Activated T-helper 2 cell treated with anti-CD3 and anti-CD28 coated beads, Interferon-gamma antibody, Interleukin-2, Interleukin-4, amounts not matched to agents 10 μg/mL and 5 μg/mL and 100 μg/mL, durations not matched to agents 14 hours and 24 hours and 36 hours (primary cell): ENCODE measurements at regions not wholly inside any gene's neighbourhood (a gene's known extent, or its start where the extent isn't known, plus 50 kb on each side); places are given as distances from the start of the nearest gene placed in this dataset.
"Not testable (repeated sequence)": the region's sequence is repeated elsewhere in the genome, so short reads cannot be mapped to it uniquely, and the experiment has no call there.

Experiments
- DNase-seq: peaks from one replicate; pipeline ENCODE4 v3.0.0; 2021; ENCODE audit warnings: low spot score
- H3K27ac Mint-ChIP-seq: one replicate; pipeline ENCODE4 v1.8.0; 2021; ENCODE audit warnings: mixed read lengths
- H3K27me3 Mint-ChIP-seq: one replicate; pipeline ENCODE4 v1.8.0; 2021; ENCODE audit warnings: low read depth, mixed read lengths
- H3K36me3 Mint-ChIP-seq: one replicate; pipeline ENCODE4 v1.8.0; 2021; ENCODE audit warnings: low read depth, mixed read lengths
- H3K4me1 Mint-ChIP-seq: one replicate; pipeline ENCODE4 v1.8.0; 2021; ENCODE audit warnings: low read depth, mixed read lengths
- H3K4me3 Mint-ChIP-seq: one replicate; pipeline ENCODE4 v1.8.0; 2021; ENCODE audit warnings: low read depth, mild to moderate bottlenecking, moderate library complexity, mixed read lengths
- H3K9me3 Mint-ChIP-seq: one replicate; pipeline ENCODE4 v1.8.0; 2021; ENCODE audit warnings: mixed read lengths
- intact Hi-C: fragments of 100-400 bp; cut with micrococcal nuclease; formaldehyde crosslinking; loops from one replicate; pipeline ENCODE4 v1.15.1; 2023

DNA sequence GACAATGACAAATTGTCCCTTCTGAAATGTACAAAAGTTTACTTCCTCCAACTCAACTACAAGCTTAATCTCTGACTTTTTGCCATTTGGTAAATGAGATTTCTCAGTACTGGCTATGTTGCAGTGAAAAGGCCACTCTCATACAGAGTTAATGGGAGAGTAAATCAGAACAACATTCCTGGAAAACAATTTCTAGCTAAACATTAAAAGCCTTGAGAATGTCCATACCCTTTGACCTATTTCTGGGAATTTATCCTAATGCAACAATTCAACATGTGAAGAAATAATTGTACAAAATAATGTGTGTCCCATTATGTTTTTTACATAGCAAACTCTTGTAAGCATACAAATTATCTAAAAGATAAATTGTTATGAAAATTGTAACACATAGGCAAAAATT, 56.3 kb upstream of the SPEF2 start:
- H3K36me3 Mint-ChIP-seq, result no peaks in the 10 kb centered on the region
- H3K27me3 Mint-ChIP-seq, result no peaks in the 10 kb centered on the region
- no peak for DNase-seq
- no peak overlapping the region for H3K4me3 Mint-ChIP-seq
- H3K9me3 Mint-ChIP-seq, result peaks cover 56% of the 10 kb centered on the region
- H3K27ac Mint-ChIP-seq, result no peak overlapping the region
- intact Hi-C loops, result no loop called here
- no peaks in the 10 kb centered on the region for H3K4me1 Mint-ChIP-seq

- no peaks in the 10 kb centered on the region for H3K4me1 Mint-ChIP-seq
- H3K36me3 Mint-ChIP-seq, result no peaks in the 10 kb centered on the region
- intact Hi-C loops, result no loop called here
- no peak overlapping the region for H3K4me3 Mint-ChIP-seq
- peaks cover 35% of the 10 kb centered on the region for H3K9me3 Mint-ChIP-seq
- DNase-seq, result no peak
- no peak overlapping the region for H3K27ac Mint-ChIP-seq
- no peaks in the 10 kb centered on the region for H3K27me3 Mint-ChIP-seq
Observed at GRCh38 chr5:35557748-35558147, 59.9 kb upstream of the SPEF2 start.

GRCh38 chr5:35557199-35557598, 60.5 kb upstream of the SPEF2 start:
- H3K4me1 Mint-ChIP-seq, result no peaks in the 10 kb centered on the region
- H3K9me3 Mint-ChIP-seq, result peaks cover 30% of the 10 kb centered on the region
- H3K27ac Mint-ChIP-seq, result no peak overlapping the region
- no peak for DNase-seq
- H3K27me3 Mint-ChIP-seq, result no peaks in the 10 kb centered on the region
- intact Hi-C loops, result no loop called here
- H3K36me3 Mint-ChIP-seq, result no peaks in the 10 kb centered on the region
- no peak overlapping the region for H3K4me3 Mint-ChIP-seq

DNA sequence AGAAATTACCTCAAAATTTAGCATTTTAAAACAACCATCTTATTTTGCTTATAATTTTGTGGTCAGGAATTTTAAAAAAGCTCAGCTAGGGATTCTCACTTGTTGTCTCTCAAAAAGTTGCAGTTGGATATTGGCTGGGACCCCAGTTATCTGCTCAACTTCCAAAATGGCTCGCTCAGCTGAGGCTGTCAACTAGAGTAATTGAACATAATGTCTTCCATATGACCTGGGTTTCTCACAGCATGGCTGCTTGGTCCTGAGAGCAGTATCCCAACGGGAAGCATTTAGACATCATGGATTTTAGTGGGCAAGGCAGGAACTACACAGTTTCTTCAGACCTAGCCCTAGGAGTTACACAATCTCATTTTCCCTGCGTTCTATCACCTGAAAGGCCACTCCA, 63.6 kb upstream of the SPEF2 start:
- Mint-ChIP-seq H3K4me1 (no peaks in the 10 kb centered on the region), H3K36me3 (no peaks in the 10 kb centered on the region), H3K4me3 (no peak overlapping the region), H3K9me3 (peaks cover 22% of the 10 kb centered on the region), H3K27me3 (no peaks in the 10 kb centered on the region), H3K27ac (no peak overlapping the region)
- intact Hi-C loops, result no loop called here
- DNase-seq, result no peak

DNA sequence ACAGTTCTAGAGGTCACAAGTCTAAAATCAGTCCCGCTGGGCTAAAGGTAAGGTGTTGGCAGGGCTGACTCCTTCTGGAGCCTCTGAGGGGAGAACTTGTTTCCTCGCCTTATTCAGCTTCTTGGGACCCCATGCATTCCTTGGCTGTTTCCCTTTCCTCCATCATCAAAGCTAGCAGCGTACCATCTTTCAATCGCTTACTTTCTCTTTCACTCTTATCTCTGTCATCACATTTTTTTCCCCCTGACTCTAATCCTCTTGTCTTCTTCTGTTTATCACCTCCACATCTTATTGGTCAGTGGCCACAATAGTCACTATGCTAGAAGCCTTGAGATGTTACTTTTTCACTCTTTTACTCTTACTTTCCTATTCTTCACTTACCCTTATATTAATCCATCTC, 72.5 kb upstream of the SPEF2 start:
- Mint-ChIP-seq H3K4me1 (peaks cover 3% of the 10 kb centered on the region), H3K4me3 (no peak overlapping the region), H3K9me3 (no peaks in the 10 kb centered on the region), H3K36me3 (no peaks in the 10 kb centered on the region), H3K27me3 (peaks cover 10% of the 10 kb centered on the region), H3K27ac (no peak overlapping the region)
- DNase-seq, result no peak
- intact Hi-C loops, result no loop called here

GRCh38 chr5:35543408-35543807, 74.3 kb upstream of the SPEF2 start:
- Mint-ChIP-seq H3K4me3 (no peak overlapping the region), H3K36me3 (no peaks in the 10 kb centered on the region), H3K9me3 (no peaks in the 10 kb centered on the region), H3K4me1 (peaks cover 3% of the 10 kb centered on the region), H3K27ac (no peak overlapping the region), H3K27me3 (peaks cover 10% of the 10 kb centered on the region)
- intact Hi-C loops, result no loop called here
- no peak for DNase-seq

DNA sequence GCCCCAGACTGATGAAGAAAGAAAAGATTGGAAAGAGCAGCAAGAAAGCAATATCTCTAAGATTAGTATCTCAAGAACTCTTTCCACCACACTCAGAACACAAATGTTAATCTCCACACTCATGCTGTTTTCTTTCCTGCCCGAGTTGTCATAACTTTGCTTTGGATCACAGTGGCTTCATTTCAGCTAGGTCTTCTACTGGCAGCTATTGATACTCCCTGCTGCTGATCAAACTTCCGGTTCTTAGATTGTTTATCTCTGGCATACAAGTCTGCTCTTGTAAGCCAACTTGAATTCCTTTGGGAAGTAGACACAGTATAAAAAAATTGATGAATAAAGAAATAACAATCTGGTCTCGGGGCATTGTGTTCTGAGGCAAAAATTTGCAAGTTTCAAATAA, 77.7 kb upstream of the SPEF2 start:
- no peak overlapping the region for H3K4me3 Mint-ChIP-seq
- intact Hi-C loops, result no loop called here
- no peaks in the 10 kb centered on the region for H3K4me1 Mint-ChIP-seq

GRCh38 chr5:35538198-35538931, 79.3 kb upstream of the SPEF2 start:
- H3K4me3 Mint-ChIP-seq, result no peak overlapping the region
- H3K27me3 Mint-ChIP-seq, result peaks cover 4% of the 10 kb centered on the region
- H3K27ac Mint-ChIP-seq, result no peak overlapping the region
- intact Hi-C loops, result no loop called here
- H3K36me3 Mint-ChIP-seq, result no peaks in the 10 kb centered on the region
- no peaks in the 10 kb centered on the region for H3K9me3 Mint-ChIP-seq
- H3K4me1 Mint-ChIP-seq, result no peaks in the 10 kb centered on the region
- DNase-seq, result no peak

More for the DNA sequence above, 77.7 kb upstream of the SPEF2 start:
- Mint-ChIP-seq H3K27me3 (peaks cover 5% of the 10 kb centered on the region), H3K36me3 (no peaks in the 10 kb centered on the region), H3K27ac (no peak overlapping the region), H3K9me3 (no peaks in the 10 kb centered on the region)
- no peak for DNase-seq

DNA sequence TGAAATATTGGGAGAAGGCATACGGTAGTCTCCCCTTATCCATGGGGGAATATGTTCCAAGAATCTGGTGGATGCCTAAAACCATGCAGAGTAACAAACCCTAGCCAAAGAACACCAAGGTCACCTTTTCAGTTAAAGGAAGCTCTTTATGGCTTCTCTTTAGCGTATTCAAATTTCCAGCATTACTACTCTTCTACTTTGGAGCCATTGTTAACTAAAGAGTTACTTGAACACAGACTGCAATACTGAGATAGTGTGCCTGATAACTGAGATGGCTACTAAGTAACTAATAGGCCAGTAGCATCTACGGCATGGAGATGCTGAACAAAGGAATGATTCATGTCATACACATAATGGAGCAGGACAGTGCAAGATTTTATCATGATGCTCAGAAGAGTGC, 84.5 kb upstream of the SPEF2 start:
- no peak overlapping the region for H3K4me3 Mint-ChIP-seq
- H3K4me1 Mint-ChIP-seq, result no peaks in the 10 kb centered on the region
- H3K36me3 Mint-ChIP-seq, result no peaks in the 10 kb centered on the region
- intact Hi-C loops, result no loop called here
- no peak for DNase-seq
- H3K27ac Mint-ChIP-seq, result no peak overlapping the region
- no peaks in the 10 kb centered on the region for H3K9me3 Mint-ChIP-seq
- no peaks in the 10 kb centered on the region for H3K27me3 Mint-ChIP-seq

- H3K4me3 Mint-ChIP-seq, H3K36me3 Mint-ChIP-seq, DNase-seq, H3K27me3 Mint-ChIP-seq, H3K27ac Mint-ChIP-seq, H3K9me3 Mint-ChIP-seq, intact Hi-C loops, H3K4me1 Mint-ChIP-seq: not testable (repeated sequence)
Observed at GRCh38 chr5:35531553-35531952, 86.1 kb upstream of the SPEF2 start.

- Mint-ChIP-seq H3K4me3 (no peak overlapping the region), H3K27ac (no peak overlapping the region), H3K4me1 (no peaks in the 10 kb centered on the region), H3K27me3 (no peaks in the 10 kb centered on the region), H3K36me3 (no peaks in the 10 kb centered on the region), H3K9me3 (no peaks in the 10 kb centered on the region)
- DNase-seq, result no peak
- intact Hi-C loops, result no loop called here
Observed at GRCh38 chr5:35518104-35518503, 99.6 kb upstream of the SPEF2 start.

DNA sequence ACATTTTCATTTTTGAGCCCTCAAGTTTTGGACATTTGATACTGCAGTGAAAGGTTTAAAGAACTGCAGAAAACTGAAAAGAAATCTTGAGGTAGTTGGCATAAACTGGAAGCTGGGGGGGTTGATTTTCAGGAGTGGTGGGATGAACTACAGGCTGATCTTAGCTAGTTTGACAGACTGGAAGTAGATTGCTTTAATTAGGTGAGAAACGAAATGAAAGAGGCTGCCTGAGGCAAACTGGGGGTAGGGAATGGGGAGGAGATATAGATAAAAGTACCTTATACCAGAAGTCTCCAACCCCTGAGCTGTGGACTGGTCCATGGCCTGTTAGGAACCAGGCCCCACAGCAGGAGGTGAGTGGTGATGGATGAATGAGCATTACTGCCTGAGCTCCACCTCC, 101.4 kb upstream of the SPEF2 start:
- Mint-ChIP-seq H3K36me3 (no peaks in the 10 kb centered on the region), H3K4me1 (no peaks in the 10 kb centered on the region), H3K9me3 (peaks cover 4% of the 10 kb centered on the region), H3K27me3 (no peaks in the 10 kb centered on the region), H3K4me3 (no peak overlapping the region), H3K27ac (no peak overlapping the region)
- intact Hi-C loops, result no loop called here
- no peak for DNase-seq

DNA sequence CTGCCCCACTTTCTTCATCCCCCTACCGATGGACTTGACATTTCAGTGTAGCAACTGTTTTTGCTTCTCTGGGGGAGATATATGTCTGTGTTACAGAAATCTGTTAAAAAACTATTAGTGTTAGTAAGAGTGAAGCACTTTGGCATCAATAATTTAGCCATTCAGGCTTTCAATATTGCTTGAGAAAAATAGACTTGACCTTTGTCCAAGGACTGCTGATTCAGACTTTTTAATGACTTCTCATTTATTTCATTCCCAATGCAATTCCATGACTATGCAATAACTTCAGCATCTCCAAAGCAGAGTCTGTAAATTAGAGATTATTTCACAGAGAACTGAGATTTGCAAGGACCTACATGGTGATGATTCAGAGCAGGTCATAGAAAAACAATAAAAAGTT, 104.1 kb upstream of the SPEF2 start:
- Mint-ChIP-seq H3K27ac (no peak overlapping the region), H3K4me1 (no peaks in the 10 kb centered on the region), H3K36me3 (no peaks in the 10 kb centered on the region), H3K4me3 (no peak overlapping the region), H3K9me3 (peaks cover 4% of the 10 kb centered on the region), H3K27me3 (no peaks in the 10 kb centered on the region)
- no peak for DNase-seq
- intact Hi-C loops, result no loop called here

DNA sequence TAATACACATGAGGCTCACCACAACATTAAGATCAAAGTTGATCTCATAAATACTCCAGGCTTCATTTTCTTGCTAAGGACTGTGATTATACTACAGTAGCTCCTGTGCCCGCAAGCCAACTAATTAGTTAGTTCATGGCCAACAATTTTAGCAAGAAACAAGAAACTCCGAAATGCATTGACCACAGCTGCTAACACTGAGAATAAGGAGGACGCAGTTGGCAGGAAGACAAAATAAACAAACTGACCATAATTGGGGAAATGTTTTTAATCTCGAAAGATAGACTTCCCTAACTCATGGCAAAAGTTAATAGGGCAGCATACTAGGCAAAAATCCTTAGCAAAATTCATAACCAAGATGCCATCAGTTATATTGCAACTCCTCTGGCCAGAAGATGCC, 115.5 kb upstream of the SPEF2 start:
- DNase-seq, result no peak
- Mint-ChIP-seq H3K27me3 (no peaks in the 10 kb centered on the region), H3K4me1 (no peaks in the 10 kb centered on the region), H3K27ac (no peak overlapping the region), H3K9me3 (peaks cover 9% of the 10 kb centered on the region), H3K36me3 (no peaks in the 10 kb centered on the region), H3K4me3 (no peak overlapping the region)
- intact Hi-C loops, result no loop called here
